ENCODE measurements at regions not wholly inside any gene's neighbourhood (a gene's known extent, or its start where the extent isn't known, plus 50 kb on each side); places are given as distances from the start of the nearest gene placed in this dataset.

GRCh38 chr6:95815389-95816056 is 200.3 kb upstream of the FUT9 start (continued):
- peak; percentile 96 for TF ChIP-seq ZNF609 (CRISPR knock-in tag; IDR thresholded peaks at IDR 0.05; ENCODE audit: borderline replicate concordance)
- 0 out of 2 replicates have a peak, but pooled peaks have one; percentile 26 for TF ChIP-seq POLR2AphosphoS5 (IDR thresholded peaks at IDR 0.05; ENCODE audit: low read depth, low read length)
- peak; percentile 91 for TF ChIP-seq MEF2D (CRISPR knock-in tag; IDR thresholded peaks at IDR 0.05)
- TF ChIP-seq SNAI1 (CRISPR knock-in tag; IDR thresholded peaks at IDR 0.05; ENCODE audit: borderline replicate concordance), result no peak
- TF ChIP-seq ETS1 (CRISPR knock-in tag; IDR thresholded peaks at IDR 0.05), result no peak
- no peak for TF ChIP-seq ZNF143 (CRISPR knock-in tag; IDR thresholded peaks at IDR 0.05)
- TF ChIP-seq ZNF678 (CRISPR knock-in tag; IDR thresholded peaks at IDR 0.05), result 0 out of 2 replicates have a peak, but pooled peaks have one; percentile 39
- TF ChIP-seq FOSL1 (CRISPR knock-in tag; IDR thresholded peaks at IDR 0.05; ENCODE audit: borderline replicate concordance), result peak; percentile 29; the same call in 1 of the 2 replicates
- TF ChIP-seq HMG20A (CRISPR knock-in tag; IDR thresholded peaks at IDR 0.05; ENCODE audit: borderline replicate concordance), result peak; percentile 99
- no peak for TF ChIP-seq CREB3 (CRISPR knock-in tag; IDR thresholded peaks at IDR 0.05)
- TF ChIP-seq ZNF318 (CRISPR knock-in tag; IDR thresholded peaks at IDR 0.05), result no peak
- TF ChIP-seq SRF (IDR thresholded peaks at IDR 0.05; ENCODE audit: low read depth, low read length), result no peak
- TF ChIP-seq KLF6 (CRISPR knock-in tag; IDR thresholded peaks at IDR 0.05), result peak; percentile 71; the same call in 1 of the 2 replicates
- peak; percentile 89 for TF ChIP-seq TBX2 (CRISPR knock-in tag; IDR thresholded peaks at IDR 0.05; ENCODE audit: borderline replicate concordance)

Data from HepG2 (cell line).